A673 (cell line): ENCODE measurements at regions not wholly inside any gene's neighbourhood (a gene's known extent, or its start where the extent isn't known, plus 50 kb on each side); places are given as distances from the start of the nearest gene placed in this dataset.

Experiments
- CTCF ChIP-seq: fragments of 300-800, 200-600 bp; sonication (generic); conservative IDR thresholded peaks from 2 replicates; pipeline ENCODE4 v1.5.1; 2017; ENCODE audit warnings: low read depth, mild to moderate bottlenecking, antibody characterized with exemption, low read length, moderate library complexity, mixed read lengths
- EZH2 ChIP-seq: fragments of 200-600 bp; sonication (generic); IDR thresholded peaks from 2 replicates; pipeline ENCODE4 v1.6.1; 2017; ENCODE audit warnings: borderline replicate concordance, low read depth, mild to moderate bottlenecking, mixed read lengths, antibody characterized with exemption, low read length; ENCODE audit not compliant: poor library complexity, severe bottlenecking

- TF ChIP-seq CTCF (no peak), EZH2 (no peak)
These were observed 581.3 kb downstream of the XPNPEP1 start for GRCh38 chr10:109341986-109342385.
